ENCODE measurements at regions not wholly inside any gene's neighbourhood (a gene's known extent, or its start where the extent isn't known, plus 50 kb on each side); places are given as distances from the start of the nearest gene placed in this dataset.

DNA sequence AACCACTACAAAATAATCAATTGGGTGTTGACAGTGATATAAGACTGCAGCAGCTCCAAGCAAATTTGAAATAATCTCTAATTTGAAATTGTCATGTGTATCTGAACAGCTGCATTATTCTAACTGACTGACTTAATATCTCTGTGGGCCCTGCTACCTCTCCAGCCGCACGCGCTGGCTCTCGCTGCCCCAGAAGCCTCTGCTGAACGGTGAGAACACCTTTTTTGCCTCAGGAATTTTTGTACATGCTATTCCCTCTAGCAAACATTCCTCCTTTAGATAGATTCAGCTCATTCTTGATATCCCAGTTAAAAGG lies 155.9 kb upstream of the MDFIC start (continued):
- TF ChIP-seq SLC30A9 (CRISPR knock-in tag; IDR thresholded peaks at IDR 0.05) (no peak), ZNF23 (CRISPR knock-in tag; IDR thresholded peaks at IDR 0.05) (no peak)
- TF ChIP-seq, protein P1, sequence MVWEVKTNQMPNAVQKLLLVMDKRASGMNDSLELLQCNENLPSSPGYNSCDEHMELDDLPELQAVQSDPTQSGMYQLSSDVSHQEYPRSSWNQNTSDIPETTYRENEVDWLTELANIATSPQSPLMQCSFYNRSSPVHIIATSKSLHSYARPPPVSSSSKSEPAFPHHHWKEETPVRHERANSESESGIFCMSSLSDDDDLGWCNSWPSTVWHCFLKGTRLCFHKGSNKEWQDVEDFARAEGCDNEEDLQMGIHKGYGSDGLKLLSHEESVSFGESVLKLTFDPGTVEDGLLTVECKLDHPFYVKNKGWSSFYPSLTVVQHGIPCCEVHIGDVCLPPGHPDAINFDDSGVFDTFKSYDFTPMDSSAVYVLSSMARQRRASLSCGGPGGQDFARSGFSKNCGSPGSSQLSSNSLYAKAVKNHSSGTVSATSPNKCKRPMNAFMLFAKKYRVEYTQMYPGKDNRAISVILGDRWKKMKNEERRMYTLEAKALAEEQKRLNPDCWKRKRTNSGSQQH (CRISPR knock-in tag; IDR thresholded peaks at IDR 0.05) = no peak
- TF ChIP-seq, protein P2, sequence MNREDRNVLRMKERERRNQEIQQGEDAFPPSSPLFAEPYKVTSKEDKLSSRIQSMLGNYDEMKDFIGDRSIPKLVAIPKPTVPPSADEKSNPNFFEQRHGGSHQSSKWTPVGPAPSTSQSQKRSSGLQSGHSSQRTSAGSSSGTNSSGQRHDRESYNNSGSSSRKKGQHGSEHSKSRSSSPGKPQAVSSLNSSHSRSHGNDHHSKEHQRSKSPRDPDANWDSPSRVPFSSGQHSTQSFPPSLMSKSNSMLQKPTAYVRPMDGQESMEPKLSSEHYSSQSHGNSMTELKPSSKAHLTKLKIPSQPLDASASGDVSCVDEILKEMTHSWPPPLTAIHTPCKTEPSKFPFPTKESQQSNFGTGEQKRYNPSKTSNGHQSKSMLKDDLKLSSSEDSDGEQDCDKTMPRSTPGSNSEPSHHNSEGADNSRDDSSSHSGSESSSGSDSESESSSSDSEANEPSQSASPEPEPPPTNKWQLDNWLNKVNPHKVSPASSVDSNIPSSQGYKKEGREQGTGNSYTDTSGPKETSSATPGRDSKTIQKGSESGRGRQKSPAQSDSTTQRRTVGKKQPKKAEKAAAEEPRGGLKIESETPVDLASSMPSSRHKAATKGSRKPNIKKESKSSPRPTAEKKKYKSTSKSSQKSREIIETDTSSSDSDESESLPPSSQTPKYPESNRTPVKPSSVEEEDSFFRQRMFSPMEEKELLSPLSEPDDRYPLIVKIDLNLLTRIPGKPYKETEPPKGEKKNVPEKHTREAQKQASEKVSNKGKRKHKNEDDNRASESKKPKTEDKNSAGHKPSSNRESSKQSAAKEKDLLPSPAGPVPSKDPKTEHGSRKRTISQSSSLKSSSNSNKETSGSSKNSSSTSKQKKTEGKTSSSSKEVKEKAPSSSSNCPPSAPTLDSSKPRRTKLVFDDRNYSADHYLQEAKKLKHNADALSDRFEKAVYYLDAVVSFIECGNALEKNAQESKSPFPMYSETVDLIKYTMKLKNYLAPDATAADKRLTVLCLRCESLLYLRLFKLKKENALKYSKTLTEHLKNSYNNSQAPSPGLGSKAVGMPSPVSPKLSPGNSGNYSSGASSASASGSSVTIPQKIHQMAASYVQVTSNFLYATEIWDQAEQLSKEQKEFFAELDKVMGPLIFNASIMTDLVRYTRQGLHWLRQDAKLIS (CRISPR knock-in tag; IDR thresholded peaks at IDR 0.05) = no peak

DNA sequence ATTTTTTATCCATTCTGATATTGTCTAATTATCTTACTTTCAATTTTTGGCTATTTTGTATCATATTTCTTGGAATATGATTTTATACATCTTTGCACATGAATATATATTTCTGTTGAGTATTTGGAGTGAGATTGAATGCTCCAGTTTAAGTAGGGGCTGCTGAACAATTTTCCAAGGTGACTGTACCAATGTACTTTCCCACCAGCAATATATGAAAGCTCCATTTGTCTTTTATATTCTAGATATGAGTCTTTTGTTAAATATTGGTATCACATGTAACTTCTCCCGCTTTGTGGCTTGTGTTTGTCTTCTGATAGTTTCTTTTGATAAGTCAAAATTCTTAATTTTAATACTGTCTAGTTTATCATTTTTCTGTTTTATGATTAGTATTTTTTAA lies 144.6 kb upstream of the MDFIC start:
- Histone ChIP-seq H3K27me3 (ENCODE audit: control insufficient read depth in 2 of 2, insufficient read depth in 2 of 2, low read length in 2 of 2) (no peaks in the 10 kb centered on the region), H3K9ac (ENCODE audit: insufficient read depth in 1 of 2, low read depth in 2 of 2, low read length in 2 of 2) (no peak overlapping the region), H3K4me1 (replicated peaks in 1 of 2; ENCODE audit: control insufficient read depth in 2 of 2, insufficient read depth in 2 of 2, low read length in 2 of 2) (no peaks in the 10 kb centered on the region), H3K4me2 (ENCODE audit: insufficient read depth, low read length) (no peak overlapping the region), H2AFZ (ENCODE audit: low read depth, low read length) (no peak overlapping the region), H3K9me1 (ENCODE audit: control insufficient read depth, insufficient read depth, low read length) (no peaks in the 10 kb centered on the region), H3K36me3 (ENCODE audit: control insufficient read depth, insufficient read depth, low read length) (no peaks in the 10 kb centered on the region), H3K4me3 (no peak overlapping the region), H4K20me1 (replicated peaks; ENCODE audit: control insufficient read depth, insufficient read depth, low read length) (no peaks in the 10 kb centered on the region), H3K27ac (ENCODE audit: extremely low read depth, low read depth, low read length) (no peak overlapping the region), H3K79me2 (ENCODE audit: control insufficient read depth, insufficient read depth, low read length) (no peaks in the 10 kb centered on the region), H3K9me3 (replicated peaks; ENCODE audit: control insufficient read depth, insufficient read depth, low read depth, low read length) (no peaks in the 10 kb centered on the region)
- no peak for DNase-seq (ENCODE audit: extremely low read depth in 1 of 4, low spot score in 3 of 4)
- ChIA-PET POLR2A (no interaction called here), CTCF (ENCODE audit: low intra/inter-chr PET ratio) (no interaction called here)
- in situ Hi-C loops (cut with MboI) = no loop called here
- FAIRE-seq = no peak
- 0% methylated on average over 1 of the region's 1 CpG for WGBS (ENCODE audit: insufficient coverage, low coverage, missing lambda C conversion rate)
- no TSS peak for BruUV-seq (replicated peaks)
- ATAC-seq = no peak
- intact Hi-C loops (cut with micrococcal nuclease) = no loop called here
- TF ChIP-seq STAG1 (CRISPR knock-in tag; IDR thresholded peaks at IDR 0.05; ENCODE audit: borderline replicate concordance) (no peak), ZNF133 (CRISPR knock-in tag; IDR thresholded peaks at IDR 0.05) (no peak), ELF1 (tag; IDR thresholded peaks at IDR 0.05) (no peak), ZNF436 (CRISPR knock-in tag; IDR thresholded peaks at IDR 0.05) (no peak), PHF21A (IDR thresholded peaks at IDR 0.05; ENCODE audit: borderline replicate concordance, low read depth) (no peak), KAT7 (CRISPR knock-in tag; IDR thresholded peaks at IDR 0.05; ENCODE audit: borderline replicate concordance) (no peak)
- TF ChIP-seq, protein P3, sequence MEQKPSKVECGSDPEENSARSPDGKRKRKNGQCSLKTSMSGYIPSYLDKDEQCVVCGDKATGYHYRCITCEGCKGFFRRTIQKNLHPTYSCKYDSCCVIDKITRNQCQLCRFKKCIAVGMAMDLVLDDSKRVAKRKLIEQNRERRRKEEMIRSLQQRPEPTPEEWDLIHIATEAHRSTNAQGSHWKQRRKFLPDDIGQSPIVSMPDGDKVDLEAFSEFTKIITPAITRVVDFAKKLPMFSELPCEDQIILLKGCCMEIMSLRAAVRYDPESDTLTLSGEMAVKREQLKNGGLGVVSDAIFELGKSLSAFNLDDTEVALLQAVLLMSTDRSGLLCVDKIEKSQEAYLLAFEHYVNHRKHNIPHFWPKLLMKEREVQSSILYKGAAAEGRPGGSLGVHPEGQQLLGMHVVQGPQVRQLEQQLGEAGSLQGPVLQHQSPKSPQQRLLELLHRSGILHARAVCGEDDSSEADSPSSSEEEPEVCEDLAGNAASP (IDR thresholded peaks at IDR 0.05) = no peak
- TF ChIP-seq, protein P4, sequence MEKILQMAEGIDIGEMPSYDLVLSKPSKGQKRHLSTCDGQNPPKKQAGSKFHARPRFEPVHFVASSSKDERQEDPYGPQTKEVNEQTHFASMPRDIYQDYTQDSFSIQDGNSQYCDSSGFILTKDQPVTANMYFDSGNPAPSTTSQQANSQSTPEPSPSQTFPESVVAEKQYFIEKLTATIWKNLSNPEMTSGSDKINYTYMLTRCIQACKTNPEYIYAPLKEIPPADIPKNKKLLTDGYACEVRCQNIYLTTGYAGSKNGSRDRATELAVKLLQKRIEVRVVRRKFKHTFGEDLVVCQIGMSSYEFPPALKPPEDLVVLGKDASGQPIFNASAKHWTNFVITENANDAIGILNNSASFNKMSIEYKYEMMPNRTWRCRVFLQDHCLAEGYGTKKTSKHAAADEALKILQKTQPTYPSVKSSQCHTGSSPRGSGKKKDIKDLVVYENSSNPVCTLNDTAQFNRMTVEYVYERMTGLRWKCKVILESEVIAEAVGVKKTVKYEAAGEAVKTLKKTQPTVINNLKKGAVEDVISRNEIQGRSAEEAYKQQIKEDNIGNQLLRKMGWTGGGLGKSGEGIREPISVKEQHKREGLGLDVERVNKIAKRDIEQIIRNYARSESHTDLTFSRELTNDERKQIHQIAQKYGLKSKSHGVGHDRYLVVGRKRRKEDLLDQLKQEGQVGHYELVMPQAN (IDR thresholded peaks at IDR 0.05; ENCODE audit: borderline replicate concordance) = no peak
- TF ChIP-seq, protein P5, sequence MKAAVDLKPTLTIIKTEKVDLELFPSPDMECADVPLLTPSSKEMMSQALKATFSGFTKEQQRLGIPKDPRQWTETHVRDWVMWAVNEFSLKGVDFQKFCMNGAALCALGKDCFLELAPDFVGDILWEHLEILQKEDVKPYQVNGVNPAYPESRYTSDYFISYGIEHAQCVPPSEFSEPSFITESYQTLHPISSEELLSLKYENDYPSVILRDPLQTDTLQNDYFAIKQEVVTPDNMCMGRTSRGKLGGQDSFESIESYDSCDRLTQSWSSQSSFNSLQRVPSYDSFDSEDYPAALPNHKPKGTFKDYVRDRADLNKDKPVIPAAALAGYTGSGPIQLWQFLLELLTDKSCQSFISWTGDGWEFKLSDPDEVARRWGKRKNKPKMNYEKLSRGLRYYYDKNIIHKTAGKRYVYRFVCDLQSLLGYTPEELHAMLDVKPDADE (conservative IDR thresholded peaks at IDR 0.05; ENCODE audit: control insufficient read depth, low read depth, low read length) = no peak
